GM12878 (cell line): ENCODE measurements at regions not wholly inside any gene's neighbourhood (a gene's known extent, or its start where the extent isn't known, plus 50 kb on each side); places are given as distances from the start of the nearest gene placed in this dataset.

Experiments used
- ATAC-seq: fragments of 200-7000 bp; cut with Tn5 transposase; 3 replicates; pipeline ENCODE4 v1.9.1; 2020; ENCODE audit warnings: mild to moderate bottlenecking, moderate library complexity
- BruUV-seq: library from RNA; stranded (reverse); fragments of 400-500 nt; replicated peaks from 2 replicates; lab custom pipeline; 2021; lab: Mats Ljungman, UMichigan
- CTCF ChIA-PET: fragments of 300-600 bp; sonication (Branson Sonifier 250); formaldehyde crosslinking; extraction: SDS; loops from one replicate; lab custom pipeline; 2021; ENCODE audit warnings: inconsistent platforms; lab: Yijun Ruan, JAX
- POLR2A ChIA-PET: fragments of 350-600 bp; formaldehyde crosslinking; extraction: SDS; loops from one replicate; lab custom pipeline; 2021; ENCODE audit warnings: inconsistent platforms; lab: Charles Lee
- RAD21 ChIA-PET: fragments of 300-600 bp; sonication (Branson Sonifier 250); formaldehyde crosslinking; loops from one replicate; lab custom pipeline; 2023; ENCODE audit warnings: antibody characterized with exemption; ENCODE audit not compliant: unreplicated experiment; lab: Charles Lee
- SMC1A ChIA-PET: fragments of 300-600 bp; sonication (Branson Sonifier 250); formaldehyde crosslinking; loops from one replicate; lab custom pipeline; 2023; ENCODE audit not compliant: unreplicated experiment, uncharacterized antibody; lab: Charles Lee
- DNase-seq: peaks from one replicate; pipeline ENCODE4 v3.0.0-alpha.2; 2011; ENCODE audit warnings: low read depth, low spot score
- FAIRE-seq: peaks from 3 replicates; lab custom pipeline; 2011; peaks lifted over from hg19 to GRCh38; lab: Jason Lieb, UNC
- H2AFZ ChIP-seq: 2 replicates; pipeline ENCODE4 v1.6.0; 2011; ENCODE audit warnings: low read depth, low read length, control low read depth; ENCODE audit not compliant: control insufficient read depth
- H3K27ac ChIP-seq: 2 replicates; pipeline ENCODE4 v1.5.1; 2011; ENCODE audit warnings: control low read depth; ENCODE audit not compliant: control insufficient read depth, insufficient read depth
- H3K27me3 ChIP-seq, 2 experiments: replicated peaks in 1 of 2; 2 replicates each; pipeline versions ENCODE4 v1.6.0 to v1.6.1; 2011; ENCODE audit warnings: low read length in 1 of 2; ENCODE audit not compliant: control insufficient read depth in 2 of 2, insufficient read depth in 2 of 2
- H3K36me3 ChIP-seq, 2 experiments: 2 replicates each; pipeline ENCODE4 v1.5.1; 2011; ENCODE audit warnings: low read length in 1 of 2; ENCODE audit not compliant: control insufficient read depth in 2 of 2, insufficient read depth in 2 of 2
- H3K4me1 ChIP-seq: 2 replicates; pipeline ENCODE4 v1.6.1; 2011; ENCODE audit warnings: mild to moderate bottlenecking, low read length, moderate library complexity, mixed read lengths; ENCODE audit not compliant: control insufficient read depth, insufficient read depth
- H3K4me2 ChIP-seq: 2 replicates; pipeline ENCODE4 v1.6.0; 2011; ENCODE audit warnings: control low read depth; ENCODE audit not compliant: control insufficient read depth, insufficient read depth
- H3K4me3 ChIP-seq: fragments of 200-600 bp; sonication (generic); 2 replicates; pipeline ENCODE4 v1.5.1; 2016
- H3K79me2 ChIP-seq: 2 replicates; pipeline ENCODE4 v1.6.0; 2011; ENCODE audit warnings: low read length; ENCODE audit not compliant: control insufficient read depth, insufficient read depth
- H3K9ac ChIP-seq: 2 replicates; pipeline ENCODE4 v1.8.0; 2011; ENCODE audit warnings: low read length, control low read depth, mixed read lengths; ENCODE audit not compliant: control insufficient read depth, insufficient read depth
- H3K9me3 ChIP-seq: replicated peaks from 3 replicates; pipeline ENCODE4 v1.5.1; 2011; ENCODE audit warnings: mild to moderate bottlenecking, low read length; ENCODE audit not compliant: control insufficient read depth, insufficient read depth
- H4K20me1 ChIP-seq: 2 replicates; pipeline ENCODE4 v1.6.0; 2011; ENCODE audit not compliant: control insufficient read depth, insufficient read depth
- ATF7 ChIP-seq: fragments of 450-650 bp; IDR thresholded peaks from 2 replicates; pipeline ENCODE4 v1.6.1; 2016; ENCODE audit warnings: low read depth, mild to moderate bottlenecking
- BMI1 ChIP-seq: fragments of 450-650 bp; IDR thresholded peaks from 2 replicates; pipeline ENCODE4 v1.6.1; 2016; ENCODE audit warnings: mild to moderate bottlenecking, moderate library complexity, borderline replicate concordance
- CBX5 ChIP-seq: sonication (generic); IDR thresholded peaks from 2 replicates; pipeline ENCODE4 v1.6.1; 2016; ENCODE audit warnings: low read depth, moderate library complexity, mild to moderate bottlenecking, inconsistent platforms
- HDAC2 ChIP-seq: fragments of 200-600 bp; sonication (generic); IDR thresholded peaks from 2 replicates; pipeline ENCODE4 v1.6.1; 2017
- IKZF2 ChIP-seq, 2 experiments: fragments of 450-650 bp; IDR thresholded peaks; 2 replicates each; pipeline ENCODE4 v1.6.1; 2017; ENCODE audit warnings: mild to moderate bottlenecking in 2 of 2, moderate library complexity in 2 of 2
- IRF4 ChIP-seq: IDR thresholded peaks from 2 replicates; pipeline ENCODE4 v1.6.1; 2011; ENCODE audit warnings: low read depth, low read length
- LARP7 ChIP-seq: fragments of 450-650 bp; IDR thresholded peaks from 2 replicates; pipeline ENCODE4 v1.6.1; 2017; ENCODE audit warnings: mild to moderate bottlenecking
- NFIC ChIP-seq: IDR thresholded peaks from 2 replicates; pipeline ENCODE4 v1.6.1; 2012; ENCODE audit warnings: low read depth, mild to moderate bottlenecking, inconsistent platforms, low read length, moderate library complexity
- POU2F2 ChIP-seq: IDR thresholded peaks from 3 replicates; pipeline ENCODE4 v1.6.1; 2011; ENCODE audit warnings: low read depth, mild to moderate bottlenecking, low read length, borderline replicate concordance
- RAD51 ChIP-seq: fragments of 450-650 bp; IDR thresholded peaks from 2 replicates; pipeline ENCODE4 v1.6.1; 2016; ENCODE audit warnings: moderate library complexity, mild to moderate bottlenecking, inconsistent platforms
- SIN3A ChIP-seq: IDR thresholded peaks from 2 replicates; pipeline ENCODE4 v1.6.1; 2012; ENCODE audit warnings: low read depth, low read length, improper control_type of control experiment
- SPI1 ChIP-seq: IDR thresholded peaks from 2 replicates; pipeline ENCODE4 v1.6.1; 2011; ENCODE audit warnings: low read depth, mild to moderate bottlenecking, low read length, moderate library complexity, borderline replicate concordance; ENCODE audit not compliant: insufficient read depth
- WRNIP1 ChIP-seq: IDR thresholded peaks from 2 replicates; pipeline ENCODE4 v1.6.1; 2011; ENCODE audit warnings: low read depth, low read length, improper control_type of control experiment, borderline replicate concordance
- WGBS: methylation state at CpG from one replicate; pipeline ENCODE4 v1.1.6; 2016; ENCODE audit warnings: low lambda C conversion rate; ENCODE audit not compliant: insufficient replicate concordance, insufficient coverage; ENCODE audit errors: missing lambda C conversion rate; 5-methylcytosine and 5-hydroxymethylcytosine counted together
- in situ Hi-C: fragments of 300-500 bp; cut with MboI; formaldehyde crosslinking; loops from 9 replicates; pipeline ENCODE4 v1.14.3; 2018; ENCODE audit warnings: mixed read lengths
- intact Hi-C: fragments of 100-400 bp; cut with micrococcal nuclease; formaldehyde crosslinking; loops from one replicate; pipeline ENCODE4 v1.14.2; 2022; ENCODE audit not compliant: unreplicated experiment
- TF ChIP-seq, protein P1 (sequence below): fragments of 450-650 bp; IDR thresholded peaks from 2 replicates; pipeline ENCODE4 v1.6.1; 2017; ENCODE audit warnings: low read depth, mild to moderate bottlenecking, moderate library complexity
- TF ChIP-seq, protein P2 (sequence below): IDR thresholded peaks from 2 replicates; pipeline ENCODE4 v1.6.1; 2012; ENCODE audit warnings: low read length, inconsistent platforms
- TF ChIP-seq, protein P3 (sequence below): fragments of 450-650 bp; IDR thresholded peaks from 2 replicates; pipeline ENCODE4 v1.6.1; 2016; ENCODE audit warnings: mild to moderate bottlenecking
- TF ChIP-seq, protein P4 (sequence below): fragments of 450-650 bp; IDR thresholded peaks from 2 replicates; pipeline ENCODE4 v1.6.1; 2016; ENCODE audit warnings: mild to moderate bottlenecking

DNA sequence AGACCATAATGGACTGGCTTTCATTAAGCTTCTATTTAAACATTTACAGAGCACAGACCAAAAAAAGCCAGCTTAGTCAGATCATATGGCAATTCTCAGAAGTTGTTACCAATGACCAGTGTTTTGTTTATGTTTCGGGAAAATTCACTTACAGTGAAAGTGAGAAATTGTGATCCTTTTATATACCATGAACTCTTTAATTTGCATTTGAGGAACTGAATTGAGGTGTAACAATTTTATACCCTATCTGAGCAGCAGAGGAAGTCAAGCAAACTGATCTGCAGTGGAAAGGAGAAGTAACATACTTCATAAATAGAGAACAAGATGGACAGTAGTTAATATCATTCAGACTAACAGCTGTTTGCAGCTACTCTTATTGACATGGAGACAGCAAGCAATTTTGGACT is 97.1 kb downstream of the TMA16 start:
- ChIA-PET POLR2A (interaction anchor here (0.9 to 2.1 kb wide), 7 partner anchors 19 to 153 kb away, joined by 3 to 15 read pairs (median 4); partner anchors contain the start of gene TMA16), CTCF (interaction anchor here (0.7 to 8.9 kb wide), 19 partner anchors 8 to 163 kb away, joined by 3 to 94 read pairs (median 4); no protein-coding TSS in a partner anchor), RAD21 (interaction anchor here (0.8 to 5.5 kb wide), 18 partner anchors 11 to 154 kb away, joined by 3 to 68 read pairs (median 6); no protein-coding TSS in a partner anchor), SMC1A (interaction anchor here (0.7 to 17.1 kb wide), 19 partner anchors 9 to 179 kb away, joined by 3 to 219 read pairs (median 6); no protein-coding TSS in a partner anchor)
- 0% methylated on average over 1 of the region's 1 CpG for WGBS
- DNase-seq (peak; percentile 83), ATAC-seq (peak; percentile 88), FAIRE-seq (peak; percentile 23)
- peaks cover 34% of the 10 kb centered on the region for H3K4me1 ChIP-seq
- no TSS peak for BruUV-seq
- no peaks in the 10 kb centered on the region for H3K79me2 ChIP-seq
- H3K27ac ChIP-seq: peak overlapping the region; percentile 74
- in situ Hi-C loops: loop anchor here (5.0 kb wide), 1 partner anchor 71 kb away; no protein-coding TSS in a partner anchor
- no peaks in the 10 kb centered on the region for H3K27me3 ChIP-seq
- H3K9me3 ChIP-seq: peaks cover 4% of the 10 kb centered on the region
- H3K4me2 ChIP-seq: peak overlapping the region; percentile 54
- H3K9ac ChIP-seq: no peak overlapping the region
- no peaks in the 10 kb centered on the region for H3K36me3 ChIP-seq
- intact Hi-C loops: loop anchor here (1.0 to 5.0 kb wide), 3 partner anchors 35 to 99 kb away; partner anchors contain the start of gene TMA16
- no peaks in the 10 kb centered on the region for H4K20me1 ChIP-seq
- no peak overlapping the region for H3K4me3 ChIP-seq
- H2AFZ ChIP-seq: peak overlapping the region; percentile 54
- TF ChIP-seq, protein P1, sequence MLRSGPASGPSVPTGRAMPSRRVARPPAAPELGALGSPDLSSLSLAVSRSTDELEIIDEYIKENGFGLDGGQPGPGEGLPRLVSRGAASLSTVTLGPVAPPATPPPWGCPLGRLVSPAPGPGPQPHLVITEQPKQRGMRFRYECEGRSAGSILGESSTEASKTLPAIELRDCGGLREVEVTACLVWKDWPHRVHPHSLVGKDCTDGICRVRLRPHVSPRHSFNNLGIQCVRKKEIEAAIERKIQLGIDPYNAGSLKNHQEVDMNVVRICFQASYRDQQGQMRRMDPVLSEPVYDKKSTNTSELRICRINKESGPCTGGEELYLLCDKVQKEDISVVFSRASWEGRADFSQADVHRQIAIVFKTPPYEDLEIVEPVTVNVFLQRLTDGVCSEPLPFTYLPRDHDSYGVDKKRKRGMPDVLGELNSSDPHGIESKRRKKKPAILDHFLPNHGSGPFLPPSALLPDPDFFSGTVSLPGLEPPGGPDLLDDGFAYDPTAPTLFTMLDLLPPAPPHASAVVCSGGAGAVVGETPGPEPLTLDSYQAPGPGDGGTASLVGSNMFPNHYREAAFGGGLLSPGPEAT: peak; percentile 53; the same call in 1 of the 2 replicates
- TF ChIP-seq NFIC (peak; percentile 60), BMI1 (no peak), ATF7 (peak; percentile 57; the same call in 1 of the 2 replicates), SPI1 (peak; percentile 88), IKZF2 (IDR thresholded peaks at IDR 0.05) (peak; percentile 75 to 79; a peak in 3 of 4 replicates), HDAC2 (no peak), SIN3A (no peak), CBX5 (0 out of 2 replicates have a peak, but pooled peaks have one; percentile 18), LARP7 (no peak), RAD51 (peak; percentile 23; the same call in 1 of the 2 replicates), POU2F2 (0 out of 3 replicates have a peak, but pooled peaks have one; percentile 38), WRNIP1 (no peak), IRF4 (no peak)
- TF ChIP-seq, protein P2, sequence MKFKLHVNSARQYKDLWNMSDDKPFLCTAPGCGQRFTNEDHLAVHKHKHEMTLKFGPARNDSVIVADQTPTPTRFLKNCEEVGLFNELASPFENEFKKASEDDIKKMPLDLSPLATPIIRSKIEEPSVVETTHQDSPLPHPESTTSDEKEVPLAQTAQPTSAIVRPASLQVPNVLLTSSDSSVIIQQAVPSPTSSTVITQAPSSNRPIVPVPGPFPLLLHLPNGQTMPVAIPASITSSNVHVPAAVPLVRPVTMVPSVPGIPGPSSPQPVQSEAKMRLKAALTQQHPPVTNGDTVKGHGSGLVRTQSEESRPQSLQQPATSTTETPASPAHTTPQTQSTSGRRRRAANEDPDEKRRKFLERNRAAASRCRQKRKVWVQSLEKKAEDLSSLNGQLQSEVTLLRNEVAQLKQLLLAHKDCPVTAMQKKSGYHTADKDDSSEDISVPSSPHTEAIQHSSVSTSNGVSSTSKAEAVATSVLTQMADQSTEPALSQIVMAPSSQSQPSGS: peak; percentile 66
- TF ChIP-seq, protein P3, sequence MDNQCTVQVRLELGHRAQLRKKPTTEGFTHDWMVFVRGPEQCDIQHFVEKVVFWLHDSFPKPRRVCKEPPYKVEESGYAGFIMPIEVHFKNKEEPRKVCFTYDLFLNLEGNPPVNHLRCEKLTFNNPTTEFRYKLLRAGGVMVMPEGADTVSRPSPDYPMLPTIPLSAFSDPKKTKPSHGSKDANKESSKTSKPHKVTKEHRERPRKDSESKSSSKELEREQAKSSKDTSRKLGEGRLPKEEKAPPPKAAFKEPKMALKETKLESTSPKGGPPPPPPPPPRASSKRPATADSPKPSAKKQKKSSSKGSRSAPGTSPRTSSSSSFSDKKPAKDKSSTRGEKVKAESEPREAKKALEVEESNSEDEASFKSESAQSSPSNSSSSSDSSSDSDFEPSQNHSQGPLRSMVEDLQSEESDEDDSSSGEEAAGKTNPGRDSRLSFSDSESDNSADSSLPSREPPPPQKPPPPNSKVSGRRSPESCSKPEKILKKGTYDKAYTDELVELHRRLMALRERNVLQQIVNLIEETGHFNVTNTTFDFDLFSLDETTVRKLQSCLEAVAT: no peak
- TF ChIP-seq, protein P4, sequence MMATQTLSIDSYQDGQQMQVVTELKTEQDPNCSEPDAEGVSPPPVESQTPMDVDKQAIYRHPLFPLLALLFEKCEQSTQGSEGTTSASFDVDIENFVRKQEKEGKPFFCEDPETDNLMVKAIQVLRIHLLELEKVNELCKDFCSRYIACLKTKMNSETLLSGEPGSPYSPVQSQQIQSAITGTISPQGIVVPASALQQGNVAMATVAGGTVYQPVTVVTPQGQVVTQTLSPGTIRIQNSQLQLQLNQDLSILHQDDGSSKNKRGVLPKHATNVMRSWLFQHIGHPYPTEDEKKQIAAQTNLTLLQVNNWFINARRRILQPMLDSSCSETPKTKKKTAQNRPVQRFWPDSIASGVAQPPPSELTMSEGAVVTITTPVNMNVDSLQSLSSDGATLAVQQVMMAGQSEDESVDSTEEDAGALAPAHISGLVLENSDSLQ: peak; percentile 68
